ENCODE measurements at regions not wholly inside any gene's neighbourhood (a gene's known extent, or its start where the extent isn't known, plus 50 kb on each side); places are given as distances from the start of the nearest gene placed in this dataset.

DNA sequence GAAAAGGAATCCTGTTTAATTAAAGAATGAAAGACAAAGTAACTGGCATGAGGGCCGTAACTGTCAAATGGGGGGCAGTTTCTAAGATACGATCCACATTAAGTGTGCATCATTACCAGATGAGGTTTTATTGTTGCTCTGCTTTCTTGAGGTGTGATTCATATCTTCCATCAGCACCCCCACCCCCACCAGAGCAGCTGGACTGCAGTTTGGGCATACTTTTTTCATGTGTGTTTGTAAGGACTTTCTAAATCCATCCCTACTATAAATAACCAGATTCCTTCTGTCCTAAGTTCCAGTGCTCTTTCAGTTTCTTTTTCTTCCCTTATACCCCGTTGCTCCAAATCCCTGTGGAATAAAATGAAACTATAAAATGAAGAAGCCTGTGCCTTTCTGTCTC, 142.1 kb downstream of the CDCA7 start:
- TF ChIP-seq CTCF (IDR thresholded peaks at IDR 0.05): no peak
- no peak for TF ChIP-seq EZH2phosphoT487 (IDR thresholded peaks at IDR 0.05)

All from neural progenitor cell (in vitro differentiated cells).